Stromal cell of bone marrow (primary cell): ENCODE measurements at regions not wholly inside any gene's neighbourhood (a gene's known extent, or its start where the extent isn't known, plus 50 kb on each side); places are given as distances from the start of the nearest gene placed in this dataset.
"Not testable (repeated sequence)": the region's sequence is repeated elsewhere in the genome, so short reads cannot be mapped to it uniquely, and the experiment has no call there.

ENCODE experiments used
- DNase-seq: peaks from one replicate; pipeline ENCODE4 v3.0.0-alpha.2; 2012; ENCODE audit warnings: low read depth

DNA sequence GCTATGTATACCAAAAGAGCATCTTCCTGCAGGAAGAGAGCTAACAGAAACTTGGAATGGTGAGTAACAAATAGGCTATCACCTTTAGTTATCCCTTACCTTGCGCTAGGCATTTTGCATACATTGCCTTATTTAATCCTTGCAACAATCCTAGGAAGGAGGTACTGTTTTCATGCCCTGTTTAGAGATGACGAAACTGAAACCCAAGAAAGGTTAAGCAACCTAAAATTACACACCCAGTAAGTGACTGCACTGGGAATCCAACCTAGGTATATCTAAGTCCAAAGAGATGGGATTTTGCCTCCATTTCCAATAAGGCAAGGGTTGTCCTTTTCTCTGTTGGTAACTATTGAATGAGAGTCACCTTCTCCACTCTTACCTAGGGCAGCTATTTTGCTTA, 144.5 kb downstream of the TM2D1 start:
- DNase-seq: no peak

GRCh38 chr1:61579802-61580201, 145.1 kb downstream of the TM2D1 start:
- no peak for DNase-seq

DNA sequence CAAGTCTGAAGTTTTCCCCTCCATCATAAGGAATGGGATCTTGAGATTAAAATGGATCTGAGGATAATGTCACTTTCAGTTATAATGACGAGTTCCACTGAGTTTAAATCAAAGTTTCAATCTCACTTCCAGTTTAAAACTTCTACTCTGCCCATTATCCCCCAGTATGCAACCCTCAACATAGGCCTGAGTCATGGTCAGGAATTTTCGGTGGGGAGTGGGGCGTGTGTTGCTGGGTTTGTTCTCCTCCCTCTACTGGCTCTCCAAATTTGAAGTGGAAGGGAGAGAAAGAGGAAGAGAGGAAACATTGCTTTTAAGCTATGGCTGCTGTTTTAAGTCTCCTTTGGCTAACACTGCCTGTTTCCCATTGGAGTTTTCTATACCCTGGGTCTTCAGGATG, 152.9 kb downstream of the TM2D1 start:
- no peak for DNase-seq

GRCh38 chr1:61570191-61570590, 154.8 kb downstream of the TM2D1 start:
- no peak for DNase-seq

GRCh38 chr1:61569303-61569621, 155.7 kb downstream of the TM2D1 start:
- DNase-seq: no peak

- DNase-seq: no peak
Observed at GRCh38 chr1:61568460-61569302, 156.3 kb downstream of the TM2D1 start.

DNA sequence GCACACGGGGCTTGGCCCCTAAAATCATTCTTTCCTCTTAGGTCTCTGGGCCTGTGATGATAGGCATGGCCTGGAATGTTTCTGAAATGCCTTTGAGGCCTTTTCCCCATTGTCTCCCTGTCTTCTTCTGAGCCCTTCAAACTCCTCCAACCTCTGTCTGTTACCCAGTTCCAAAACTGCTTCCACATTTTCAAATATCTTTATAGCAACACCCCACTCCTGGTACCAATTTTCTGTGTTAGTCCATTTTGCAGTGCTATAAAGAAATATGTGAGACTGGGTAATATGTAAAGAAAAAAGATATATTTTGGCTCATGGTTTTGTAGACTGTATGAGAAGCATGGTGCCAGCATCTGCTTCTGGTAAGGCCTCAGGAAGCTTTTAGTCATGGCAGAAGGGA, 158.8 kb downstream of the TM2D1 start:
- no peak for DNase-seq

DNA sequence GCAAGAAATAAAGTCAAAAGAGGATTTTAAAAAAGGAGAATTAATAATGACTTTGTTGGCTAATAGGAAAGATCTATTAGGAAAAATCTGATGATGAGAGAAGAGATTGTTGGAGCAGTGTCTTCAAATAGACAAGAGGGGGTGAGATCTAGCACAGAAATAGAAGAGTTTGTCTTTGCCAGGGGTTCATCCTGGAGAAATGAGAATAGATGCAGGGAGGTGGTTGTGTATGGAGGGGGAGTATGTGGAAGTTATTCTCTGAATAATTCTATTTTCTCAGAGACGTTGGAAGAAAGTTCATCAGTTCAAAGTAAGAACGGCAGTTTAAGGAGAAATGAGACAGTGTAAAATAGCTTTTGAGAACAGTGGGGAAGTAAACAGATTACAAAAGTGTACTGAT, 161.3 kb downstream of the TM2D1 start:
- no peak for DNase-seq

DNA sequence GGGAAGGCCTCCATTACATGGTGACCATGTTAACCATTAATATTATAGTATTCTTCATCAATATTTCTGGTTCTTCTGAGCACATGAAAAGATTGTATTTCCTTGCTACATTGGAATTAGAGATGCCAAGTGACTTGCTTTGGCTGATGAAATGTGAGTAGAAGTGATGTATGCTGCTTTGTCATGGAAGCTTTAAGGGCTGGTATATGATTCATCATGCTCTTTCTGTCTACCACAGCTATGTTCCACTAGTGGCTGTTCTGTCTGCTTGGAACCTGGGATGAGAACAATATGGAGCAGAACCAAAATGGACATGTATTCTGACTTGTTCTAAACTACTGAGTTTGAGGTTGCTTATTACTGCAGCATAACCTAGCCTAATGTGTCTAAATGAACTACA, 163.3 kb downstream of the TM2D1 start:
- peak; percentile 14 for DNase-seq

DNA sequence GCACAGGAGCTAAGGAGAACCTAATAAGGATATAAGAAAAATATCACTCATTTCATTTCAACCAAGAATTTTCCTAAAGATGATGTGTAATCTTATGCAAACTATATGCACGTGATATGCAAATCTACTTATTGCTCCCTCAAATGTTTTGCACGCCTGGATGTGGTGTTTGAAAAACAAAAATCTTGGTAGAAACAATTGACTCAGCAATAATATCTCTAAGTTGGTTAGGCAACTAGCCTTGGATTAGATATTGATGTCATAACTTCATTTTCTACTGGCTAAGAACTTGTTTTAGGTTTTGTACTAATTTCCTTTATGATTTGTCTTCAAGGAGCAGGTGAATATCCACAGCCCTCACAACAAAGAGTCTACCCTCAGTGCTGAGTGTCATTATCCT, 164.6 kb downstream of the TM2D1 start:
- DNase-seq: no peak

DNA sequence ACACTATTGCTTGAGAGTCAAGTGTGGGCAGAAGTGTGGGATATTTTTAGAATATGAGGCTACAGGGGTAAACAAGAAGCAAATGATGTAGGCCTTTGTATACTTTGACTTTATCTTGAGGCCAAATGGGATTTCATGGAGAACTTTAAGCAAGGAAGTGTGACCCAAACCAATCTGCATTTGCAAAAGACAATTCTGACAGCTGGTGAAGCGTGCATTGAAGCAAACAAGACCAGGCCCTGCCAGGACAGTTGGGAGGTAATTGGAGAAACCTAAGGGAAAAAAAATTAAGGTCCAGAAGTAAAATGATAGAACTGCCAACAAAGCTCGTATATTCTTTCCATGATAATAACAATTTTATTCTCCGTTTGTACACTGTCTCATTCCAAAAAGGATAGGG, 168.3 kb downstream of the TM2D1 start:
- DNase-seq: no peak

DNA sequence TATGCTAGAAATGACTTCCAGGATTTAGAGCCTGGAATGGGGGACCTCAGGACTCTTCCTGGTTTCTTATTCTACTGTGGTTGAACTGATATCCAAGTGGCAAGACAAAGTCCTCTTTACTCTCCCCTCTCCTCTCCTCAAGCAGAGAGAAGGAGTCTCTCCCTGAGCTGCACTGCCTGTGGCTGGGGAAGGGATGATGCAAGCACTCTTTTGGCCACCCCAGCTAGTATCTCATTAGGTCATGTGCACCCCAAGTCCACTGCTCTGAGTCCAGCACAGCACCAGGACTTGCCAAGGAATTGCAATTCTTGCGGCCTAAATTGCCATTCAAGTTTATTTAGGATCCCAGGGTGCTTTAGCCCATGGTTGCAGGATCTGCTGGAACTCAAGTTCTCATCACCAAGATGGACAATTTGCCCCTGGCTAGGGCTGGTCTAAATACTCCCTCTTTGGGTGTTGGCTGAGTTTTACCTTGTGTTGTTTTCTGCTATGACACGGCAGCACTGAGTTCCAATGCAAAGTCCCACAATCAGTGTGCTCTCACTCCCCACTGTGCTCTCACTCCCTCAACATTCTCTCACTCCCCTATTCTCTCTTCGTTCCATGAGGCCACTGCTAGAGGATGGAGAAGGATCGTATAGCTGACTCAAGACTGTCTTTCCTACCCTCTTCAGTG, 172.2 kb downstream of the TM2D1 start:
- DNase-seq: no peak

GRCh38 chr1:61547302-61547701, 177.6 kb downstream of the TM2D1 start:
- DNase-seq: not testable (repeated sequence)

- not testable (repeated sequence) for DNase-seq
Observed at GRCh38 chr1:61544870-61545269, 180.1 kb downstream of the TM2D1 start.

- not testable (repeated sequence) for DNase-seq
Observed at GRCh38 chr1:61543498-61543897, 181.4 kb downstream of the TM2D1 start.

GRCh38 chr1:61539720-61540462, 185.1 kb downstream of the TM2D1 start:
- DNase-seq: peak; percentile 68

DNA sequence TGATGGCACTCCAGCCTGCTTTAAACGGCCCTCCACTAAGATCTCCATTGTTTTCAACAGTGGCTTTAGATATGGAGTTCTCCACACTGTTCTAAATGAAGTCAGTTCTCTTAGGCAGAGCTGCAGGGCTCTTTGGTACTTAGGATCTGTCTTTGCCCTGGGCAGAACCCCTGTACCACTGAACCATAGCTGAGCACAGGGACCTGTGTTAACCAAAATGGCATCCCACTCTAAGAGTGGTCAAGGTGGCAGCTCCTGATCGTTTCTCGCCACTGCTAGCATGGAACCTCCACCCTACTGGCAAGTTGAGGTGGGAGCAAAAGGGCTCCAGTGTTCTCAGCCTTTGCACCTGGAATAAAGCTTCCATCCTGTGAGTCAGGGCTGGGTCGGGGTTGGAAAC, 186.7 kb downstream of the TM2D1 start:
- no peak for DNase-seq

GRCh38 chr1:61536174-61537108, 188.5 kb downstream of the TM2D1 start:
- DNase-seq: no peak

DNA sequence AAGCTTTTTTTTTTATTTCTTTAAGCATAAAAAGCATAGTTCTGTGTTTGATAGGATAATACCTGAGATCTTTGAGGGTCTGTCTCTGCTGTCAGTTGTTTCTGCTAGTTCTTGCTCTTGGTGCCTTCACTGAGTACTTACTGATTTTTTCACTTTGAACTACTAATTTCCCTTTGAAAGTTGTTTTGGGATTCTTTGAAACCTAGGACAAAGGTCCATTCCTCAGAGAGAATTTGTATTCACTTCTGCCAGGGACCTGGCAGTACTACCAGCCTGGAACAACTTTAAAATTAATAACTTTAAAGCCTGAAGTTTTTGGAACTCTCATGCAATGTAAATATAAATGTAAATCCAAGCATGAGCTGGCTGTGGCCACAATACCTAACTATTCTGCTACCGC, 190.1 kb downstream of the TM2D1 start:
- DNase-seq: no peak

- no peak for DNase-seq
Observed at GRCh38 chr1:61533546-61533945, 191.4 kb downstream of the TM2D1 start.

- no peak for DNase-seq
Observed at GRCh38 chr1:61531716-61532115, 193.2 kb downstream of the TM2D1 start.
